ENCODE measurements at regions not wholly inside any gene's neighbourhood (a gene's known extent, or its start where the extent isn't known, plus 50 kb on each side); places are given as distances from the start of the nearest gene placed in this dataset.

DNA sequence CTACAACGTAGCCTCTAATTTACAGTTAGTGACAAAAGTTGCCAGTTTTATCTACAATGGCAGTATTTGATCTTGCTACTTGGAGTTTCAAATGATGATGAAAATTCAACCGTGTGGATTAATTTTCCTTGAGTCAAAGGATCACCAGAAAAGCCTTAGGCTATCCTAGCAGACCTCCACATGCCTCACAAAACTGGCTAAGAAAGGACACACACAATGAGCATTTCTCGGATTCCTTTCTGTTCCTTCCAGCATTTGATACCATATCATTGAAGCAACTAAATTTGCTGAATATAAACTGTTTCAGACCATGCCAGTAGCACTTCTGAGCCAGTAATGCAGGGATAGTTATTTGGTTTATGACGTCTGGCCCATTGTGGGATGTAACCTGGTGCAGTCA is 587.4 kb upstream of the MDFIC2 start:
- FAIRE-seq = no peak

DNA sequence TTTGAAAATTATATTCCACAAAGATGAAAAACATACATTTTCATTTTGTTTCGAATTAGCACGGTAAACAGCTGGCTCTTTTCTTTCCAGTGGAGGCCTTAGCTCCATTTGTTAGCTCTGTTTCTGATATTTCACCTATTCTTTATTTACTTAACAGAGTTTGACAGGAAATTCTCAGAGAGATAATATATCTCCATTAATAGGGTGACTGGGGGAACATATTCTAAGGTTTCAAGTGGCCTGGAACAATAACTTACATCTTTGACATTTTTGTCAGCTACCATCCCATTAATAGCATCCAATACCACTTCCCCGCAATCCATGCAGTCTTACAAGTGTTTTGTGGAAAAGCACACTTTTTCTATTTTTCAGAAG is 577.6 kb upstream of the MDFIC2 start:
- no peak for FAIRE-seq

DNA sequence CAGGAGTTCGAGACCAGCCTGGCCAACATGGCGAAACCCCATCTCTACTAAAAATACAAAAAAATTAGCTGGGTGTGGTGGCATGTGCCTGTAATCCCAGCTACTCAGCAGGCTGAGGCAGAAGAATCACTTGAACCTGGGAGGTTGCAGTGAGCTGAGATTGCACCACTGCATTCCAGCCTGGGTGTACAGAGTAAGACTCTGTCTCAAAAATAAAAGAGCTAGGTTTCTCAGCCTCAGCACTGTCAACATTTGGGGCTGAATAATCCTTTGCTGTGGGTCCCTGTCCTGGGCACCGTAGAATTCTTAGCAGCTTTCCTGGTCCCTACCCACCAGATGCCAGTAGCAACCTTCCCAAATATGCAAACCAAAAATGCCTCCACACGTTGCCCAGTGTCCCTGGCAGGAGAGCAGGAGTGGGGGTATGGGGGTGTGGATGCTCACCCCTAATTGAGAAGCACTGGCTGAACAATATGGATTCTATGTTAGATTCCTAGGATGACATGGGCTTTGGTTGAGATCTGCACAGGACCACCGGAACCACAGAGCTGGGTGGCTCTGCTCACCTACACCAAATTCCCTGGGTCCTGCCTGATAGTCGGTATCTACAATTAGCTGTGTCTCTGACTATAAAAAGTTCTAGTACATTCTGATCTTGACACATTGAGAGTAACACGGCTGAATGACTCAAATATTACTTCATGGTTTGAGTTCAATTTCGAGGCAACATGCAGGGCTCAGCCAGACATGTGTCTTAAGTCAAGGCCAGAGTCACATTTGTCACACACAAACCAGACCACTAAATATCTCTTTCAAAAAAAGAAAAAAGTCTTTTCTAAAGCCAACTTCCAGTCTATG is 577.0 kb upstream of the MDFIC2 start:
- FAIRE-seq = no peak

DNA sequence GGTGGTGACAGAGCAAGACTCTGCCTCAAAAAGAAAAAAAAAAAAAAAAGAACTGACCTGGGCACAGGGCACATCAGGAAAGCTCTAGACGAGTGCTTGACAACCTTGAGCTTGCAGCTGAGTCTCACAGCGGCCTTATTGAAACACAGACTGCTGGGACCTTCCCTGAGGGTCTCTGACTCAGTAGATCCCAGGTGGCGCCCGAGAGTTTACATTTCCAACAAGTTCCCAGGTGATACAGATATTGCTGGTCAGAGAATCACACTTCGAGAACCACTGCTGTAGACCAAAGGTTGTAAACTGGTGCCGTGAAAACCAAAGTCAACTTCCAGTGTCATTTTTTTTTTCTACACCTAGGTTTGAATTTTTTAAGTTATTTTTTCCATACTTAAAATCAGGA is 573.2 kb upstream of the MDFIC2 start:
- no peak for FAIRE-seq

DNA sequence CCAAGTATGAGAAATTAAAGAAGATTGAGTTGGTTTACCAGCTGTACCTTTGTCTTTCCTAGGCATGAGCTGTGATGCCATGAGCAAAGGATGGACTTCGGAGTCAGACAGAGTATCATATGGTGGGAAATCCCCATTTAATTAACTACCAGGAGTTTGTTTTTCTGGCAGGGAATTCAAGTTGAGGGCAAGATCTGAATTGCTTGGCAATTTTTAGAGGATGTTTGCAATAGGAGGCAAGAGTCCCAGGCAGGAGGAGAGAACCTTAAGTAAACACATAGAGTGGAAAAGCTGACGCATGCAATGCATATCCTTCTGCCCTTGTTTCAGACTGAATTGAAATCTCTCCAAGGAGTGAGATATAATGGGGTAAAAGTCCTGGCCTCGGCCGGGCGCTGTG is 569.7 kb upstream of the MDFIC2 start:
- no peak for FAIRE-seq

DNA sequence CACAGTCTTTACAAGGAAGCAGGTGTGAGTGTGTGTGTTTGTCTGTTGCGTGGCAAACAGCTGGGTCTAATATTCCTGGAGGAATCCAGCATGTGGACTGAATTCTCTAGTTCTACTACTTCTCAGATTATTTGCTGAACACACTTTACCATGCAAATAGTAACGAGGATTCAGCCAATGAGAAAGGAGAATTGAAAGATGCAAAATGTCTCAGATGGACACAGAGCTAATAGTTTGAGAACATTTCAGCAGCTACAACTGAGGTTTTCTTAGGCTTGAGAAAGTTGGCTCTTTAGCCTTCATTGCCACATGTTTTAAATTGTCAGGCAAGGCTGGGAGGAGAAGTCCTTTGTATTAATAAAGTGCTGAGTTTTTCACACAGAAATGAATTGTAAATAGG is 568.0 kb upstream of the MDFIC2 start:
- no peak for FAIRE-seq

DNA sequence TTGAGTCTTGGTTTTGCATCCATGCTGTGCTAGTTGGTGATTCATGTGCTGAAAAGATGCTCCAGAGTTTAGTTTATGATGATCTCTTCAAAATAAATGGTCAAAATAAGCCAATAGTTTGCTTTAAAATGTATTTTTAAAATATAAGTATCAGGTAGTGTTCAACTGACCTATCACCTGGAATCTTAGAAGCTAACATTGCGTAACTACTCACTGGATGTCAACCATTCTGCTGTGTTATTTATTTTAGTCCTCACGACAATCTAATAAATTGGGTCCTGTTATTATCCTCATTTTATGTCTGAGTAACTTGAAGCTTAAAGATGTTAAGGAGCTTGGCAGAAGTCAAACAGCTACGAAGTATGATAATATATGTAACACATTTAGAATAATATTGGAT is 563.7 kb upstream of the MDFIC2 start:
- no peak for FAIRE-seq

DNA sequence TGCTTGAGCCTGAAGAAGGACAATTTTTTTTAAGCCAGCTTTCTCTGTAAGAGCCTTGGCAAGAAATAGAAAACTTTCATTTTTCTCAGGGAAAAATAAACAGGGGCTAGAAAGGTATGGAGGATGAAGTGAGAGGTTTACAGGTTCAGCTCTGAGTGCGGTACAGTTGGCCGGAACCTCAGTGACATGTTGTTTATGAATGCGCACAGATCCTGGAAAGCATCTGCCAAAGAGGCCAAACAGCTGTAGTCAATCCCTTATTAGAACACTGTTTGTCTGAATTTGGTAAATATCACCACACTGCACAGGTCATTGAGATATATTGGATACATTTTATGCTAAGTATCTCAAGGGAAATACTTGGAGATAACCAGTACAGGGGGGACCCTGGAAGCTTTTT is 561.8 kb upstream of the MDFIC2 start:
- no peak for FAIRE-seq

DNA sequence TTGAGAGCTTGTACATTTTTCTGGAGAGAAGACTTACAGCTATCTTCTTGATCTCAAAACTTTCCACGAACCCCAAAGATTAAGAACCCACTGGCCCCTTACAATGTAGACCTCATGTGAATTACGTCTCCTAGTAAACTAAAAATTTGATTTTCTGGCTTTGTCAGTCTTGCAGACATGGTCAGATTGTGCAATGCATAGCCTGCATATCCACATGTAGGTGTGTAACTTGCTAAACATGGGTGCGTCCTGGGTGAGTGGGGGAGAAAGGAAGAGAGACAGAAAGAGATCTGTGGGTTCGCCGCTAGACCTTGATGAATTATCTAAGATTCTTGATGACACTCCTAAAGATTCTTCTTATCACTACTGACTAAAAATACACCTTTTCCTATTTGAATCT is 561.2 kb upstream of the MDFIC2 start:
- no peak for FAIRE-seq

DNA sequence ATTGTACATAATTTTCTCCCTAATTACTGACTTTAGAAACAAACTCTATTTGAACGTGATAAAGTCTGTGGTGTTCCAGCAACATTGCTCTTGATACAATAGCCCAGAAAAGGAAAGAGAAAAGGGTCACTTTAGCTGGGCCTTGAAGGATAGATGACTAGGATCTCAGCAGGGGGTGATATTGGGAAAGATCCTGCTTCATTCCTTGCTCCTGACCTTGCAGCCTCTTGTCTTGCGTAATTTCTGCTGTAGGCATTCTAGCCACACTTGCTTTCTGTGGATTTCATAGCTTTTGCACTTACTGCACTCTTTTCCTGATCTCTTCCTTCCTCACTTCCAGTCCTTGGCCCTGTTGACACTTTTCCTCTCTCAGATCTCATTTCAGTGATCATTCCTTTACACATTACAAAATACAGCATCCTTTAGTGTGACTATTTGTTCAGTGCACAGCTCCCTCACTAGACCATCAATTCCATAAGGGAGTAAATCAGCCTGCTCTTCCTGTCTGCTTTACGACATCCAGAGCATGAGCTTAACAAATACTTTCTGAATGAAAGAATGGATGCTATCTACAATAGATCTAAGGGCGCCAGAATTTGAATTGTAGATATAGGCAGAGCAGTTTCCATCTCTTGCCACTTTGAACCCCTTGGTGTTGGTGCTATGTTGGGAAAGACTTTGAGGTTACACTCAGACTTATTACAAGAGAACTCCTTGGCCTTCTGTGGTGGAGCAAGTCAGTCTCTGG is 559.6 kb upstream of the MDFIC2 start:
- FAIRE-seq = no peak

DNA sequence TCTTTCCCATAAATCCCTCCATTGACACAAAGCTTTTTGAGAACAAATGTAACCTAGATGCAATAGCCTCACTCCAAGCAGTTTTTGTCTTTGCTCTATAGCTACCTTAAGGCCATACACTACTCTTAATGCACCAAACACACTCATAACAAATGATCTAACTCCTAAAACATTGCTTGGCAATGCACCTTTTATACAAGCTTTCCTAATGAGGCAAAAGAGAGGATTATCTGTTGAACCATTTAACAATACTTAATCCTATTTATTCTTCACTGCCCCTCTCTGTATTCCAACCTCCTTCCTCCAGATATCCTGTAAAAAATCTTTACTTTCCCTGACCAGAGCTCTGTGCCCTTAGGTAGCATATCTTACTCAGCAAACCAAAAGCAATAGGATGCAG is 558.1 kb upstream of the MDFIC2 start:
- FAIRE-seq = no peak

DNA sequence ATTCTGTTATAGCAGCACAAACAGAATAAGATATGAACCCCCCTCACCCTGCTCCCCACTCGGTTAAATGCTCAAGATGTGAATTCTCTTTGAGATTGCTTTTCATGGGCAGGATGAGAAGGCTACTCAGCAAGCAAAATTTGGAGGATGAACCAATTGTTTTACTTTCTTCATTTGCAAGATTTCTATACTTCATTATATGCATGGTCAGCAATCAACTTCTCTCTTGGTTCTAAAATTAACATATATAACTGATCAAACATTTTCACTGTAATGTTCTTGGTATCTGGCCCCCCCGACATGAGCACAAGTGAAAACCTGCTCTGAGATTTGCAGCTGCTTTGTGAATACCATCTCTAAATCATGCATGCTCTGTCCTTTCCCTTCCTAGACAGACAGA is 556.1 kb upstream of the MDFIC2 start:
- no peak for FAIRE-seq

DNA sequence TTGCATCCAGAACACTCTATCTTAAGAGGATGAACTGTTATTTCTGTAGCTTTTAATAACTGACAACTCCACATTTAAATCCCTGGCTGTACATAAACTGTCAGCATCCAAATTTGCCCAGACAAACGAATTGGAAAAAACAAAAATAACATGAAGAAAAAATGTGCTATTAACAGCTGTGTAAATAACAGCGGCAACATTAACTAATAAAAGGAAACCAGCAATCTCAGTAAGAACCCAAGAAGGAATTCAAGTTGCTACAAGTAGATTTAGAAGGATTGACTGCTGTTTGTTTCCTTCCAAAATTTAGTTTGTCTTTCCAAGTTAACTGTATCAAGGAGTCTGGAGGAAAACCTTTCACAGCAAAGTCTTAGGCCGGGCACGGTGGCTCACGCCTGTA is 550.6 kb upstream of the MDFIC2 start:
- FAIRE-seq = no peak

DNA sequence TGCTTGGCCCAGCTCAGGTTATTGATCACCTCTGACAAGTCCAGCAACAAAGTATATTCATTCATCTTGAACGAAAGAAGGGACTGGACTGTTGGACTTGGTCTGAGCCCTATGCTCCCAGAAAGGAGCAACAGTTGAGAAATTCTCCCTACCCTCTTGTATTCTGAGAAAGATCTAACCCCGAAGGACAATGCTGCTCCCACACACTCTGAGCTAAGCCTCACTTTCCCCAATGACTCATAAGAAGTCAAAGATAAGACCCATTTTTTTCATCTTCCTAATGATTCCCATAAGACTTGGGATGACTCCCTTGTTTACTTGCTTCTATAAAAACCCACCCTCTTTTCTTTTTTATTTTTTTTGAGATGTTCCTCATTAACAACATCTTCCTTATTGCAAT is 549.4 kb upstream of the MDFIC2 start:
- FAIRE-seq = no peak

DNA sequence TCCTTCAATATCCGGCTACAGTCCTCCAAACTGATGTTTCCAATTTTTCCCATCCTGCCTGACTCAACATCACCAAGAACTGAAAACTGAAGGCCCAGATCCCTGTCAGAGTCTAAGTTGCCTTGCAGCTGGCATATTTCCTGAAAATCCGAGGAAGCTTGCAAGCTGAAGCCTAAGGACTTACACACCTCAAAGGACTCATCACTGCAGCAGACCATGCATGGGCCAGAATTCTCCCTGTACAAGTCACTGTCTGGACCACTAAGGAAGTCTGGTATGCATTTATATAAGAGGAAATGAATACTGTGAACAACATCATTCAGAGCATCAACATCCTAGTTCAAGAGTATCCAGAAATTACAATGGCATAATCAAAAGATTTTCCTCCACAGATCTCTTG is 548.8 kb upstream of the MDFIC2 start:
- FAIRE-seq = no peak

DNA sequence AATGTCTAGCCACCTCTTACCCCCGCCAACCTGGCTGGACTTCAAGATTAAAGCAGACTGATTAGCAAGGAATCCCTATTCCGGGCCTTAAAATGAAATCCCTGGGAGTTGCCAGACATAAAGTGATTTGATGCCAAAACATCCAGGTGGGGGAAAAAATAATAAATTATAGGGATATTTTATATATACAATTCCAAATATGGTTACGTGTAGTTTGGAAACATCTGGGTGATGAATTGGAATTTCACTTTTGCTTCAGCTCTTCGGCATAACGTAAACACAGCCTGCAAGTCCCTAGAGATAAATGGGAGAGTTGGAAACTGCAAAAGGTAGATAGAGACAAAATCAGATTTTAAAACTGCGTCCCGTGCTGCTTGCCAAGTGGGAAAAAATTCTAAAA is 545.5 kb upstream of the MDFIC2 start:
- FAIRE-seq = no peak

DNA sequence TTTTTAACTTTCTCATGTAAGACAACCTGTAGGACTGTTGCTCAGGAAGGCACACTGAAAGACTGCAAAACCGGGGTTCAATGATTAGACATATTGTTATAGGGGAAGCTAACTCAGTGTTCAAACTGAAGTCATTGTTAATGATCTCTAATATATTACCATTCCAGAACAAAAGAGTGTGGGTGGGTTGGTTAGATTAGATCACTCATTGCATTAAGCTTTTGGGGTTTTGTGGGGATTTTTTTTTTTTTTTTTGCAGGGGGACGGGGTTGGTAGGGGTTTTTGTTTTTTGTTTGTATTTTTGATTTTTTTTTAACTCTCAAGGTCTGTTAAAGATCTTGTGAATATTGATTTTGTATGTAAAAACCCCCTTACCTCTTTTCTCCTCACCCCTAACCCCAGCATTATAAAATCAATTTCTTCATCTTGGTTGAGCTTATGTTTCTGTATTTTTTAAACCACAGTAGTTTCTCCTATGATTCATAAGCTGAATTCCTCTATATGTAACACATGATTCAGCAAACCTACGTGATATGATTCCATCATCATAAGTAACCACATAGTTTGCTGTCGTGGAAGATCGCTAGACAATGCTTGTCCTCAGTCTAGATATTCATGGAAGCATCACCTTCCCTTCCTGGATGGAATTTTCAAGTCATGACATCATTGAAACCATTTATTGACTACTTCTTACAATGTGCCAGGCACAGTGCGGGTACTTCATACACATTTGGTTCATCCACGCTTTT is 544.1 kb upstream of the MDFIC2 start:
- FAIRE-seq = no peak

DNA sequence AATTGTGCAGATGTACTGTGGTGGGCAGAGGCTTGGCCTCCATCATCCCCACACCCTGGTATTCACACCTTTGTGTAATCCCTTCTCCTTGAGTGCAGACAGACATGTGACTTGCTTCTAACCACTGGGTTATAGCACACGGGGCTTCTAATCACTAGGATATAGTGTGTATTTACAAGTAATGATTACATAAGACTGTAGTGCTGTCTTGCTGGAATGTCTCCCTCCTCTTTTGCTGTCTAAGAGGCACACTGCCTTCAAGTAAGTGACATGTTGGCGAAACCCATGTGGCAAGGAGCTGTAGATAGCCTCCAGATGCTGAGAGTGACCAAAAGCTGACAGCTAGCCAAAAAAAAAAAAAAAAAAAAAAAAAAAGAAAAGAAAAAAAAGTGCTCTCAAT is 542.7 kb upstream of the MDFIC2 start:
- no peak for FAIRE-seq

DNA sequence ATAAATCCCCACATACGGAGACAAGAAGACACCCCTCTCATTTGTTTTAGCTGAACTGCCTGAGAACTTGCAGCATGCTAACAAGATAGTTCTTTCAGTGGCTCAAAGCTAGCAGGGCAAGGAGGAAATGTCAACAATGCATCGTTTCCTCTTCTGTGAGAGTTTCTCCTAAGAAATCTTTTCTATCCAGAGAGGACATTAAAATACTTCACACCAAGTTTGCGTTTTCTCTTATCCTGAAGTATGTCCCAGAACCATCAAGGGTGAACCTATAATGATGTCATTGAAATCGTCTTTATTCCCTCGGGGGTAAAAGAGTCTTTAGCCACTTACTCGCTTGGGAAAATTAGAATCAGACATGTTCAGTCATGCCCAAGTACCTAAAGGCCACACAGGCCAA is 541.7 kb upstream of the MDFIC2 start:
- FAIRE-seq = no peak

DNA sequence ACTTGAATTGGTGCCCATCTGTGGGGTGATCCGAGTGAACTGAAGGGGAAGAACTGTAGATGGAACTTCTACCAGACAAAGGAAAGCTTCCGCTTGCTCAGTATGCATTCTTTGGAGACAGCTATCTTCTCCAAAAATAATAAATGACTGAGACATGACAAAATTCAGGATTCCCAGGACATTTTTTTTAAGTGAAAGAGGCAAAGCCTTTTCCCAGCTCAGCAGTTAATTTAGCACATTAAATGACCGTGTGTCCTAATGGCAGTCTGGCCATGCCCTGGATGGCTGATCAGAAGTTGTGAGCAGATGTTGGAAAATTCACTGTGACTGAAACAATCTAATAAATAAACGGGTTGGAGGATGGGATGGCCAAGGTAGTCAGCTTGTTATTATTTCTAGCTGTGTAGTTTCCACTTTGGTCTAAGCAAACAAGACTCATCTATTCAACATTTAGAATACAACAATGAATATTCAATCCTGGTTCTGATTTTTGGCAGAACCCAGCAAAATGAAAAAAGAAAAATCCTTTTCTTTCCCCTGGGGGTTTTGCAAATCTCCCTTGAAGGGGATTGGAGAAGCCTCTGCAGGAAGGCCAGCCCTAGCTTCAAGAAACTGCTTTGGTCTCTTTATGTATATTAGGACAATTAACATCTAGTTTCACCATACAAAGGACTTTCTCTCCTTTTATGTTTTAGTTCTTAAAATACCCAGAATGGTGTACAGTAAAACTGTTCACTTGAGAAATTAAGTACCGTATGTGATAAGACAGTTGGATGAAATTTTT is 540.9 kb upstream of the MDFIC2 start:
- no peak for FAIRE-seq

DNA sequence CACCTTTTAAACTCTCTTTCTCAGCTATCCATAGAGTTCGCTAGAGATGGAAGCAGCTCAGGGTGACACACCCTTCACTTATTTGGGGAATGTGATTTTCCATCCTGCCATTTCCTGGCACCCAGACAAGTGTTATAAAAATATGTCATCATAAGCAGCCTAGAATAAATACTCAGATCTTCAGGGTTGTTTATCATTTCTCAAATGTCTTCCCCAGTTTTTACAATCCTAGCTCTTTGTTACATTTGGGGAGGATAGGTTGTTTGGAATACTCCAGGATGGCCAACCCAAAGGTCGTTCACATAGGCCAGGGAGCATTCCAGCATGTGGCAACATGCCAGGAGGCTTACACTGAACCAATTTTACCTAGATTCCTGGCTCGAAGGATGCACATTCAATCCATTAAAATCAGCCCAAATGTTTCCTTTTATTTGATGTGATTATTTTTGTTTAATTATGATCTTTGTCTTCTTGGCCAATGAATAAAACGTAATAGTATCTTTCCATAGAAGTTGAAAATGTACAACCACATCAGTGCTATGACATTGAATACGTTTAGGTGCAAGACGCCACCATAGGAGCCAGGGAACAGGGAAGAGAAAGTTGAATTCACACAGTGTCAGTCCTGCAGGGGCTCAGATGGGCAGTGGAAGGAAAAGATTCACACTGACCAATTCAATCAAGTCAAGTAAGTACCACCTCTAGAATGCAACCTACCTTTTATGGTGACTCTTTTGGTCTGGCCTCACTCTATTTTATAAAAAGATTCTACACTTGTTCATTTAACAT is 537.7 kb upstream of the MDFIC2 start:
- FAIRE-seq = no peak
